Esophagus squamous epithelium (tissue), 4 donors: ENCODE measurements at regions not wholly inside any gene's neighbourhood (a gene's known extent, or its start where the extent isn't known, plus 50 kb on each side); places are given as distances from the start of the nearest gene placed in this dataset.

Experiments
- POLR2A ChIP-seq, 4 donors: fragments of 450-650 bp; IDR thresholded peaks; one replicate each; pipeline ENCODE4 v1.6.1; 2017; ENCODE audit warnings: antibody characterized with exemption in 4 of 4, mild to moderate bottlenecking in 4 of 4, moderate library complexity in 3 of 4
- TF ChIP-seq, protein P1 (sequence below), 6 experiments: fragments of 450-650 bp in 4 of 6; fragments of 200-600 bp in 2 of 6; sonication (generic) in 2 of 6; IDR thresholded peaks; one replicate each; pipeline ENCODE4 v1.5.1; 2016 to 2019; ENCODE audit warnings: antibody characterized with exemption in 6 of 6, mild to moderate bottlenecking in 4 of 6, moderate library complexity in 4 of 6

DNA sequence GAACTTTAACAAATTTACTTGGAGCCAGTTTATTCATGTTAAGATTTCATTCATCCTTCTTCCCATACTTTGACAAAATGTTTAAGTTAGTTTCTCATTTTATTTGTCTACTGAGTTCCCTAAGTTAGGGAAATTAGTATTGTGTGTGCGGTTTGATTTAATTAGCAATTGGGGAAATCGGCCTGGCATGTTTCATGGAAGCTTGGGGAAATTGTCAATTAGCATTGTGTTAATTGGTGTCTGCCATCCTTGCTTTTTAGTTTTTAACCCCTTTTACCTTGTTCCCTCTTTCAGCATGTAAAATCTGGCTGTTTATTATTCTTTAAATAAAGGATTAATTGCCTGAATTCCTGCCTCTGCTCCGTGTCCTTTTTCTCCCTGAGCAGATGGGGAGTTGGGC, 279.6 kb downstream of the BCL11A start:
- TF ChIP-seq, protein P1, sequence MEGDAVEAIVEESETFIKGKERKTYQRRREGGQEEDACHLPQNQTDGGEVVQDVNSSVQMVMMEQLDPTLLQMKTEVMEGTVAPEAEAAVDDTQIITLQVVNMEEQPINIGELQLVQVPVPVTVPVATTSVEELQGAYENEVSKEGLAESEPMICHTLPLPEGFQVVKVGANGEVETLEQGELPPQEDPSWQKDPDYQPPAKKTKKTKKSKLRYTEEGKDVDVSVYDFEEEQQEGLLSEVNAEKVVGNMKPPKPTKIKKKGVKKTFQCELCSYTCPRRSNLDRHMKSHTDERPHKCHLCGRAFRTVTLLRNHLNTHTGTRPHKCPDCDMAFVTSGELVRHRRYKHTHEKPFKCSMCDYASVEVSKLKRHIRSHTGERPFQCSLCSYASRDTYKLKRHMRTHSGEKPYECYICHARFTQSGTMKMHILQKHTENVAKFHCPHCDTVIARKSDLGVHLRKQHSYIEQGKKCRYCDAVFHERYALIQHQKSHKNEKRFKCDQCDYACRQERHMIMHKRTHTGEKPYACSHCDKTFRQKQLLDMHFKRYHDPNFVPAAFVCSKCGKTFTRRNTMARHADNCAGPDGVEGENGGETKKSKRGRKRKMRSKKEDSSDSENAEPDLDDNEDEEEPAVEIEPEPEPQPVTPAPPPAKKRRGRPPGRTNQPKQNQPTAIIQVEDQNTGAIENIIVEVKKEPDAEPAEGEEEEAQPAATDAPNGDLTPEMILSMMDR (IDR thresholded peaks at IDR 0.05) = no peak
- no peak for TF ChIP-seq POLR2A (IDR thresholded peaks at IDR 0.05)
